Memory B cell (primary cell): ENCODE measurements at regions not wholly inside any gene's neighbourhood (a gene's known extent, or its start where the extent isn't known, plus 50 kb on each side); places are given as distances from the start of the nearest gene placed in this dataset.

Experiments used
- ATAC-seq: fragments of 150-1000 bp; cut with Tn5 transposase; 2 replicates; pipeline ENCODE4 v1.10.0; 2021; ENCODE audit warnings: low read depth, mild to moderate bottlenecking, moderate library complexity
- DNase-seq, 2 donors: peaks; one replicate each; pipeline ENCODE4 v3.0.0; 2022; ENCODE audit warnings: low spot score in 2 of 2
- H3K27ac Mint-ChIP-seq: one replicate; pipeline ENCODE4 v1.8.0; 2022; ENCODE audit warnings: mild to moderate bottlenecking, moderate library complexity, mixed read lengths
- H3K27me3 Mint-ChIP-seq: one replicate; pipeline ENCODE4 v1.8.0; 2022; ENCODE audit warnings: mixed read lengths
- H3K36me3 Mint-ChIP-seq: one replicate; pipeline ENCODE4 v1.8.0; 2022; ENCODE audit warnings: mild to moderate bottlenecking, mixed read lengths
- H3K4me1 Mint-ChIP-seq: one replicate; pipeline ENCODE4 v1.8.0; 2022; ENCODE audit warnings: mixed read lengths
- H3K4me3 Mint-ChIP-seq: one replicate; pipeline ENCODE4 v1.8.0; 2022; ENCODE audit warnings: mild to moderate bottlenecking, moderate library complexity, mixed read lengths
- H3K9me3 Mint-ChIP-seq: one replicate; pipeline ENCODE4 v1.8.0; 2022; ENCODE audit warnings: mixed read lengths

- no peak for ATAC-seq
- H3K36me3 Mint-ChIP-seq = no peaks in the 10 kb centered on the region
- no peak overlapping the region for H3K27ac Mint-ChIP-seq
- H3K27me3 Mint-ChIP-seq = no peaks in the 10 kb centered on the region
- peaks cover 2% of the 10 kb centered on the region for H3K9me3 Mint-ChIP-seq
- H3K4me3 Mint-ChIP-seq = no peak overlapping the region
- DNase-seq = no peak
- H3K4me1 Mint-ChIP-seq = no peaks in the 10 kb centered on the region
Observed at GRCh38 chr4:177681902-177682301, 239.7 kb upstream of the AGA start.

- Mint-ChIP-seq H3K4me1 (no peaks in the 10 kb centered on the region), H3K36me3 (no peaks in the 10 kb centered on the region), H3K9me3 (no peaks in the 10 kb centered on the region), H3K27ac (no peak overlapping the region), H3K27me3 (no peaks in the 10 kb centered on the region), H3K4me3 (no peak overlapping the region)
- DNase-seq (no peak), ATAC-seq (no peak)
Observed at GRCh38 chr4:177687117-177687516, 244.9 kb upstream of the AGA start.

GRCh38 chr4:177692907-177693306, 250.7 kb upstream of the AGA start:
- Mint-ChIP-seq H3K4me1 (no peaks in the 10 kb centered on the region), H3K36me3 (no peaks in the 10 kb centered on the region), H3K4me3 (no peak overlapping the region), H3K27me3 (no peaks in the 10 kb centered on the region), H3K27ac (no peak overlapping the region), H3K9me3 (no peaks in the 10 kb centered on the region)
- ATAC-seq (no peak), DNase-seq (no peak)

GRCh38 chr4:177696438-177696966, 254.3 kb upstream of the AGA start:
- Mint-ChIP-seq H3K27ac (no peak overlapping the region), H3K9me3 (peaks cover 1% of the 10 kb centered on the region), H3K4me1 (no peaks in the 10 kb centered on the region), H3K4me3 (no peak overlapping the region), H3K36me3 (no peaks in the 10 kb centered on the region), H3K27me3 (no peaks in the 10 kb centered on the region)
- DNase-seq (no peak), ATAC-seq (no peak)

- no peak for DNase-seq
- Mint-ChIP-seq H3K36me3 (no peaks in the 10 kb centered on the region), H3K27me3 (no peaks in the 10 kb centered on the region), H3K4me3 (no peak overlapping the region), H3K27ac (no peak overlapping the region), H3K4me1 (no peaks in the 10 kb centered on the region), H3K9me3 (peaks cover 5% of the 10 kb centered on the region)
- no peak for ATAC-seq
Observed at GRCh38 chr4:177699365-177700213, 257.4 kb upstream of the AGA start.

GRCh38 chr4:177706916-177707315, 264.7 kb upstream of the AGA start:
- Mint-ChIP-seq H3K4me3 (no peak overlapping the region), H3K4me1 (no peaks in the 10 kb centered on the region), H3K9me3 (peaks cover 5% of the 10 kb centered on the region), H3K27ac (no peak overlapping the region), H3K36me3 (no peaks in the 10 kb centered on the region), H3K27me3 (no peaks in the 10 kb centered on the region)
- DNase-seq (no peak), ATAC-seq (no peak)

GRCh38 chr4:177713454-177713853, 271.2 kb upstream of the AGA start:
- DNase-seq (no peak), ATAC-seq (no peak)
- Mint-ChIP-seq H3K27me3 (no peaks in the 10 kb centered on the region), H3K4me3 (no peak overlapping the region), H3K4me1 (no peaks in the 10 kb centered on the region), H3K36me3 (no peaks in the 10 kb centered on the region), H3K27ac (no peak overlapping the region), H3K9me3 (peaks cover 1% of the 10 kb centered on the region)

GRCh38 chr4:177717407-177717806, 275.2 kb upstream of the AGA start:
- ATAC-seq = no peak
- no peaks in the 10 kb centered on the region for H3K4me1 Mint-ChIP-seq

GRCh38 chr4:177718514-177718913, 276.3 kb upstream of the AGA start:
- no peak overlapping the region for H3K4me3 Mint-ChIP-seq
- no peaks in the 10 kb centered on the region for H3K27me3 Mint-ChIP-seq

More at GRCh38 chr4:177717407-177717806, 275.2 kb upstream of the AGA start:
- Mint-ChIP-seq H3K27me3 (no peaks in the 10 kb centered on the region), H3K36me3 (no peaks in the 10 kb centered on the region), H3K9me3 (no peaks in the 10 kb centered on the region), H3K27ac (no peak overlapping the region), H3K4me3 (no peak overlapping the region)
- DNase-seq = no peak

GRCh38 chr4:177726111-177726510, 283.9 kb upstream of the AGA start:
- DNase-seq (no peak), ATAC-seq (no peak)
- Mint-ChIP-seq H3K27ac (no peak overlapping the region), H3K9me3 (peaks cover 2% of the 10 kb centered on the region), H3K36me3 (no peaks in the 10 kb centered on the region), H3K4me1 (no peaks in the 10 kb centered on the region), H3K4me3 (no peak overlapping the region), H3K27me3 (no peaks in the 10 kb centered on the region)

More at GRCh38 chr4:177718514-177718913, 276.3 kb upstream of the AGA start:
- no peak for ATAC-seq
- no peak overlapping the region for H3K27ac Mint-ChIP-seq
- no peaks in the 10 kb centered on the region for H3K9me3 Mint-ChIP-seq
- DNase-seq = no peak
- no peaks in the 10 kb centered on the region for H3K36me3 Mint-ChIP-seq
- no peaks in the 10 kb centered on the region for H3K4me1 Mint-ChIP-seq

- no peak overlapping the region for H3K4me3 Mint-ChIP-seq
- peaks cover 2% of the 10 kb centered on the region for H3K9me3 Mint-ChIP-seq
- DNase-seq (no peak), ATAC-seq (no peak)
- no peaks in the 10 kb centered on the region for H3K27me3 Mint-ChIP-seq
- H3K4me1 Mint-ChIP-seq = no peaks in the 10 kb centered on the region
- H3K27ac Mint-ChIP-seq = no peak overlapping the region
- H3K36me3 Mint-ChIP-seq = no peaks in the 10 kb centered on the region
Observed at GRCh38 chr4:177728361-177729152, 286.3 kb upstream of the AGA start.

- ATAC-seq (no peak), DNase-seq (no peak)
- H3K4me1 Mint-ChIP-seq = no peaks in the 10 kb centered on the region
- no peaks in the 10 kb centered on the region for H3K9me3 Mint-ChIP-seq
- H3K27ac Mint-ChIP-seq = no peak overlapping the region
- no peaks in the 10 kb centered on the region for H3K27me3 Mint-ChIP-seq
- H3K36me3 Mint-ChIP-seq = no peaks in the 10 kb centered on the region
- no peak overlapping the region for H3K4me3 Mint-ChIP-seq
Observed at GRCh38 chr4:177729681-177730080, 287.4 kb upstream of the AGA start.

- Mint-ChIP-seq H3K27me3 (no peaks in the 10 kb centered on the region), H3K36me3 (no peaks in the 10 kb centered on the region), H3K4me1 (no peaks in the 10 kb centered on the region), H3K4me3 (no peak overlapping the region), H3K27ac (no peak overlapping the region), H3K9me3 (no peaks in the 10 kb centered on the region)
- ATAC-seq = no peak
- no peak for DNase-seq
Observed at GRCh38 chr4:177737387-177737940, 295.2 kb upstream of the AGA start.

- no peaks in the 10 kb centered on the region for H3K9me3 Mint-ChIP-seq
- no peaks in the 10 kb centered on the region for H3K36me3 Mint-ChIP-seq
- no peaks in the 10 kb centered on the region for H3K27me3 Mint-ChIP-seq
- DNase-seq (no peak), ATAC-seq (no peak)
- H3K27ac Mint-ChIP-seq = no peak overlapping the region
- no peaks in the 10 kb centered on the region for H3K4me1 Mint-ChIP-seq
- no peak overlapping the region for H3K4me3 Mint-ChIP-seq
Observed at GRCh38 chr4:177740563-177740962, 298.3 kb upstream of the AGA start.
